ENCODE measurements at regions not wholly inside any gene's neighbourhood (a gene's known extent, or its start where the extent isn't known, plus 50 kb on each side); places are given as distances from the start of the nearest gene placed in this dataset.
"Not testable (repeated sequence)": the region's sequence is repeated elsewhere in the genome, so short reads cannot be mapped to it uniquely, and the experiment has no call there.

DNA sequence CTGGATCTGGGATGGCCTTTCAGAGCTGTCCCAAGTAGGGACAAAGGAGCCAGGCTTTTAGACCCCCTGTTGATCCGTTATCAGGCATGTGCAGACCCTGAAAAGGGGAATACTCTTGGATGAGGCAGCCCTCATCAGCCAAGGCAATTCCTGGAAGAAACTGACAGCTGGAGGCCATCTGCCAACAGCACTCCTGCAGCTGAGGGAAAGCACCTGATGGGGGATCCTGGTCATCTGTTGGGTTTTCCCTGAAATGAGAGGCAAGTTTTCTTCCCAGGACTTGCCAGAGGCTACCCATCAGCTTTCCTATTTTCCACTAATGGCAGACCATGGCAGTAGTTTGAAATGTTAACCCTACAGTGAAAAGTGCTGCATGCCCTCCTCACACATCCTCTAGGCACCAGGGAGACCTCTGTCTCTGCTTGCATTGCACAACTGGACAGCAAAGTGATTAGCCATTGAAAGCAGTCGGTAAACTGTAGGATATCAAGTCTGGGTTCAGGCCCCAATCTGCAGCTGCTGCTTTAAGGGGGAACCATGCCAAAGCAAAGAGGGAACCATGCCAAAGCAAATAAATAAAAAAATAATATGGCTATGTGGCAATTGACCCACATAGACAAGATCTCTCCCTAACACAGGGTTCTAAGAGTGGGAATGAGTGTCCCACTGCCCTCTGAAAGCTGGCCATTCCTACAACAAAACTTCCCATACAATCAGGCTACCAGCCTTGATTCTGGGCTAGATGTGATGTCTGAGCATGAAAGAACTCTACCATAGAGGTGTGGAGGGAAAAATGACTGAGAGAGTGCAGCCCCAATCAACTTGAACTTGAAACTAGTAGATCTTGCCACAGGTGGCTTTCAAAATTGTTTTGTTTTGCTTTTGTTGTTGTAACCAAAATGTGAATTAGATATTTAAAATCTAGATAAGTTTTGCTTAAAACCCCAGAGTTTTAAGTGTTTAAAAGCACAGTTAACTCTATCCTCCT lies 232.0 kb upstream of the STT3B start:
- no peak for DNase-seq

DNA sequence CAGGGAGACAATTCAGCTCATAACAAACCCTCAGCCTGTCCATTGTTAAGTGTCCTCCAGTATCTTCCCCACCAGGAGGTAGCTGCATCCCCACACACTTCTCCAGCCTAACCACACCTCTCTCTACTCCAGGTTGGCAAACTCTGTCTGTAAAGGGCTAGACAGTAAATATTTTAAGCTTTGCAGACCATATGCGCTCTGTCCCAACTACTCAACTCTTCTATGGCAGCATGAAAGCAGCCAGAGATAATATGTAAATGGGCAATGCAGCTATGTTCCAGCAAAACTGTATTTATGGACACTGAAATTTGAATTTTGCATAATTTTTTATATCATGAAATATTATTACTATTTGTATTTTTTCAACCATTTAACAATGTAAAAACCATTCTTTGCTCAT lies 230.4 kb upstream of the STT3B start:
- no peak for DNase-seq

DNA sequence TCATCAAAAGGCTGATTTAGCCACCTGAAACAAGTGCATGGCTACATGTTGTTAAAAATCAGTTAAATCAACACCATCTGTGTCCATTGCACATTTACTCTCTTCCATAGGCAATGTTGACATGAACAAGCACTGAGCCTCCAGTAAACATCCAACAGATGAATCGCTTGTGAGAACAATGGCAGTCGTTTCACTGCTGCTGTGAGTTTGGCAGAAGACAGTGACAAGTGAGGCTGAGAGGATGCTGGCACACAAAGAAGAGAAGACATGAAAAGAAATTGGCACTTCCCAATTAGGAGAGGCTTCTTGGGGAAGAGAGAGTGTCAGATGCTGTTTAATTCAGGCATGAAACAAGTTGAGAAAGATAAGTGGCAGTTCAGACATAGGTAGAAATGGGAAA lies 227.4 kb upstream of the STT3B start:
- DNase-seq, result no peak

DNA sequence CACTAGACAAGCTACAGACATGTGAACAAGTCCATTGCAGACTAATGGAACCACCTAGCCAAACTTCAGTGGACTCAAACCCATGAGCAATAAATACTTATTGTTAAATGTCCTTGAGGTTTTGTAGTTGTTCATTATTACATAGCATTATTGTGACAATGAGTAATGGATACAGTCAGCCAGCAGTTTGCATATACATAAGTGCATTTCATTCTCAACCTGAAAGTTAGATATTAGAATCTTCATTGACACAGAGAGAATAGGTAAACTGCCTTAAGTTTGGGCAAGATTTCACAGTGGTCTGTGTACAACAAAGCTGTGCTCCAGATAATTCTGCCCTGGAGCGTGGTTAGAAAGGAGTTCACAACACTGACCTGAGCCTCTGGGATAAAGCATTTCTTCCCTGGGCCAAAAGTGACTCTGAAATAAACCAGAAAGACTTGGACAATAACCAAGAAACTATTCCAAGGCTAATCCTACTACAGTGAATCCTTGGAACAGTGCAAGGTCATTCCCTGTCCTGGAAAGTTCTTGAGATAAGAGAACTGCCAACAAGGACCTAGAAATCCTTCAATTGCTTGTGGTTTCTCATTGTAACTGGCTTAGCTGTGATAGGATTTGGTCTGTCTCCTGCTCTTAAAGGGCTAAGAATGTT lies 225.5 kb upstream of the STT3B start:
- no peak for DNase-seq

DNA sequence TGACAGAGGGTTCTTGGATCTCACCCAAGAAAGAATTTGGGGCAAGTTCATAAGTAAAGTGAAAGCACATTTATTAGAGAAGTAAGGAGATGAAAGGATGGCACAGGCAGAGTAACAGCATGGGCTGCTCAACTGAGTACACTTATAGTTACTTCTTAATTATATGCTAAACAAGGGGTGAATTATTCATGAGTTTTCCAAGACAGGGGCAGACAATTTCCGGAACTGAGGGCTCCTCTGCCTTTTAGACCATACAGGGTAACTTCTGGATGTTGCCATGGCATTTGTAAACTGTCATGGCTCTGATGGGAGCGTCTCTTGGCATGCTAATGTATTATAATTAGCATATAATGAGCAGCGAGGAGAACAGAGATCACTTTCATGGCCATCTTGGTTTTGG lies 221.2 kb upstream of the STT3B start:
- no peak for DNase-seq

DNA sequence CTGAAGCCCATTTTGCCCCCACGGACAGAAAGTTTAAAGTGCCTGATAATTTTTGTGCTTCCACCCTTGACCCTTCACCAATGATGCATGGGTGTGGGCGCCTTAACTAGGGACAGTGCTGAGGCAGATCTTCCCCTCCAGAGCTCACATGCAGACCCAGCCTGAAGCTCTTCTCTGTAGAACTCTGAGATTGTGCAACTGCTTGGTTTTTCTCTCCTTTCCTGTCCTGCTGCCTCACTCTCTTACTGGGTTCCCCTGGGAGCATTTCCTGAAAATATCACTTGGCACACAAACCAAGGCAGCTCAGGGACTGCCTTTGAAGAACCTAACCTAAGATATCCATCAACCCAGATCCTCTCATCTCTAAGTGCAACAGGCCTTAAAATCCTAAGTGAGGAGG lies 220.3 kb upstream of the STT3B start:
- DNase-seq, result no peak

DNA sequence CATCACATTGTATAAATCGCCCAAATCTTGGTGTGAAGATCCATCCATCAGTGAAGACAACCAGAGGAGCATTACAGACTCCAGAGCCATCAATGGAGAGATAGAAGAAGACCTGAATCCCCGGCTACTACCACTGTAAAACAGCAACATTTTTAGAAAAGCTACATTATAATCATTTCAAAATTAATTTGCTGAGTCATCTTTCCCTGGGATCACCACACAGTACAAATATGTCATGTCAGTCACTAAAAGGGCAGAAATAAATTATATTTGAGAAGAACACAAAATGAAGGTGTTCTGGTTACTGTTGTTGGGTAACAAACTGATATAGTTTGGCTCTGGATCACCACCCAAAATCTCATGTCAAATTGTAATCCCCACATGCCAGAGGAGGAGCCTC lies 218.5 kb upstream of the STT3B start:
- no peak for DNase-seq

DNA sequence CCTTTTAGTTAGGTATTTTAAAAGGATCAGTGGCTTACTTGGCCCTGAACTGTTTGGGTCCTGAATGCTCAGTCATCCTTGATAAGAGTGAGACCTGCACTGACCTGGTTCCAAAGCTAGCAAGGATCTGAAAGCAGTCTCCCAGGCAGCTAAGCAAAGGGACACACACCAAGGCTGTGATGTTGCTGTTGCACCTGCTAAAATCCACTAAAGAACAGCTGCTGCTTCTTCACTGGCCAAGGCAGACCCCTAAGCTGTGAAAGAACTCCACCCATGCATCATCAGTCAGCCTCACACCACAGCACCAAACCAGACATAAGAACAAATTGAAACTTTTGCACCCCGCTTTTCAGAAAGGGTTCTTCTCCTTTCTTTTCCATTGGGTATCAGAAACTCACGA lies 213.4 kb upstream of the STT3B start:
- no peak for DNase-seq

DNA sequence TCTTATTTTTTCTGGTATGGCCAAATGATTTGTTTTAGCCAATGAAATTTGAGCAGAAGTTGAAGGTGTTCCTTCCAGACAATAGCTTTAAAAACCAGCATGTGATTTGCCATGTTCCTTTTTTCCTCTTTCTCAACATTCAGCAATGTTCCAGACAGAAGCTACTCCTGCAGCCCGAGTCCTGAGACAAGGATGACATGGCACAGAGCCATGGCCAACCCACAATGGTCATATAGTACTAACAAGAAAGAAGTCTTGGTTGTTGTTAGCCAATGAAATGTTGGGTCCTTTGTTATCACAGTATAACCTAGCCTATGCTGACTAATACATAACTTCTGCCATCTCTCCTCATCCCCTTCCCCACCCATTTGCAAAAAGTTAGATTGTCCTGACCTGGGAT lies 211.1 kb upstream of the STT3B start:
- DNase-seq, result no peak

DNA sequence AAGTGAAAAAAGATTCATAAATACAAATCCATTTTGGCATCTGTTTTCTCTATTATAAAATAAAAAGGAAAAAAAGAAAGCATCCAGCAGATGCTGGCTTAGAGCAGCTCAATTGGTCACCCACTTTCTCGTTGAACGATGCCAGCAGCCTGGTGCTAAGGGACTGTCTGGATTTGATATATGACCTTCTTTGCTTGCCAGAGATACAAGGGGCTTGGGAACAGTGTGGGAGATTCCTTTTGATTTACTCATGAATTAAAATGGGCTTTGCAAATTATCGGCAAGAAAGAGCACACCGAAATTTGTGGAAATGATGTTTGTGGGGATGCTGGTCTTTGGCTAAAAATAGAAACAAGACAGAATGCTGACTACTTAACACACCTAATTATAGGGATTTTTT lies 210.3 kb upstream of the STT3B start:
- no peak for DNase-seq

DNA sequence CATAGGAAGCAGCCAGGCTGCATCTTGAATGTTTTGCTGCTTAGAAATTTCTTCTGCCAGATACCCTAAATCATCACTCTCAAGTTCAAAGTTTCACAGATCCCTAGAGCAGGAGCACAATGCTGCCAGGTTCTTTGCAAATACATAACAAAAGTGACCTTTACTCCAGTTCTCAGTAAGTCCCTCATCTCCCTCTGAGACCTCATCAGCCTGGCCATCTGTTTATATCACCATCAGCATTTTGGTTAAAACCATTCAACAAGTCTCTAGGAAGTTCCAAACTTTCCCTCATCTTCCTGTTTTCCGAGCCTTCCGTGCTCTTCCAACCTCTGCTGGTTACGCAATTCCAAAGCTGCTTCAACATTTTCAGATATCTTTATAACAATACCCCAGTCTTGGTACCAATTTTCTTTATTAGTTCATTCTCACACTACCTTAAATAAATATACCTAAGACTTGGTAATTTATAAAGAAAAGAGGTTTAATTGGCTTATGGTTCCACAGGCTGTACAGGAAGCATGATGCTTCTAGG lies 204.8 kb upstream of the STT3B start:
- not testable (repeated sequence) for DNase-seq

DNA sequence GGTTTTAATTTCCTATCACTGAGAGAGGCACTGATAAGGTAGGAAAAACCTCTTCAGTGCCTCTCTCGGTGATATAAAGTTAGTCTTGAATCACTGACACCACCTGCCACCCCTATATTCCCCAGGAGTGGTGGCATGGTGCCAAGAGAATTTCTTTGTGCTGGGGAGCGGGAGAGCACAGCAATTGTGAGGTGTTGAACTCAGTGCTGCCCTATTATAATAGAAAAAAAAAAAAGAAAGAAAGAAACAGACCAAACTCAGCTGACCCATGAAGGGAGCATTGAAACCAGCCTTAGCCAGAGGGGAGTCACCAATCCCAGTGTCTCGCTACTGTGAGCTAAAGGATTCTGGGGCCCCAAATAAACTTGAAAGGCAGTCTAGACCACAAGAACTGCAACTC lies 201.4 kb upstream of the STT3B start:
- no peak for DNase-seq

DNA sequence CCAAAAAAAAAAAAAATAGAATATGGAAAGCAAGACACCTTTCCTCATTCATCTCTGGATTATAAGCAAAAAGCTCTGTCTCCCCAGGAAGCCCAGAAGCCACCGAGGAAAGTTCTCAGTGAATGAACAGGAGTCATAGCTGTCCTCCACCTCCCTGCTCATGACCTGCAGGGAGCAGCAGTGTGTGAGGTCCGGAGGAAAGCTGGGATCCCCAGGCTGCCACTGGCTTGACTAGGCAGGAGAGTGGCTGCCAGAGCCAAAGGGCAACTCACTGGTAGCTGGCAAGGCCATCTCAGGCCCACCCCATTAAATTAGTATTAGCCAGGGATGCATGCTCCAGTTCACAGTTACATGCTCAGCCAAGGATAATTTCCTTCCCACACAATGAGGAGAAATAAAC lies 191.6 kb upstream of the STT3B start:
- DNase-seq, result no peak

DNA sequence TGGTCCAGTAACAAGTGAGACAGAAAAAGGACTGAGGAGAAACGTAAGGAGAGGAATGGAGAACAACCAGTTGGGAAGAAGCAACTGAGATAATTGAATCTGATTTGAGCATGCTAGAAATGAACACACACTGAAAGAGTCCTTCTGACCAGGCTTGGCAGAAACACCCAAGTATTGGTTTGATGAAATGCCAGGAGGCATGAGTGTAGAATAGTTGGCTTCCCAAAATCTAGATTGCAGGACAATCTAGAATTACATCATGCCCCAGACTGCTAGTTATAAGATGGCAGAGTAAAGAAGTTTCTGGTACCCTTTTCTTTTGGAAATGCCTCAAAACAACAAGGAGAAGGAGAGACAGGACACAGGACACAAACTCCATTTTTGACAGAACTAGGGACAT lies 189.7 kb upstream of the STT3B start:
- no peak for DNase-seq

DNA sequence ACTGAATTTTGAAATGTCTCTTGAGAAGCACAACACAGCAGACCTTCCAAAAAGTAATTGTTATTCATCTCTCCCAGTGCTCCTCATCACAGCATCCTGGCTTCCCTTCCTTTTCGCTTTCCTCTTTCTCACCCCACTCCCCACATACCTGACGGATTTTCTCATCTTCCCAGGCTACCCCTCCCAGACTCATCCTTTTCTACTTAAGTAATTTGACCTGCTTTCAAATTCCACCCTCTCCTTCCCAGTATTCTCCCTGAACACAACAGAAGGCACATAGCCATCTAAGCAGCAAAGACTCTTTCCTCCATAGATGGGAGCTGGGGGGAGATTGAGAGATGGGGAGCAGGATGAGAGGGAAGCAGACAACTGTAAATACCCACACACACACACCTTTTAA lies 187.1 kb upstream of the STT3B start:
- no peak for DNase-seq

DNA sequence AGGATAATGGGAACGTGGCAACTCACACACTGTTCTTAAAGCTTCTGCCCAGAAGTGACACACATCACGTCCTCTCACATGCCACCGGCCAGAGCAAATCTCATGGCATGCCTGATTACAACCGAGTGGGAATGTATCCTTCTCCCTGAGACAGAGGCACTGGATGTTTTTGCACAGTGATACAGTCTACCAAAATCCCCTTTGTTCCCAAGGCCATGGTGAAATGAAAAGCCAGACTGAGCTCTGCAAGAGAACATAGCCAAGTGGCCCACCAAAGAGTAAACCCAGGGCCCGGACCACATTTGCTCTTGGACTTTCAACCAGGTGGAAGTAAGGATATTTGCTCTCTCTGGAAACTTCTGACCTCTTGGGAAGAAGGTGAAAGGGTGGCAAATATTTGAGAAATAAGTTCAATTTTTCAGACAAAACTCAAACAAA lies 186.2 kb upstream of the STT3B start:
- no peak for DNase-seq

DNA sequence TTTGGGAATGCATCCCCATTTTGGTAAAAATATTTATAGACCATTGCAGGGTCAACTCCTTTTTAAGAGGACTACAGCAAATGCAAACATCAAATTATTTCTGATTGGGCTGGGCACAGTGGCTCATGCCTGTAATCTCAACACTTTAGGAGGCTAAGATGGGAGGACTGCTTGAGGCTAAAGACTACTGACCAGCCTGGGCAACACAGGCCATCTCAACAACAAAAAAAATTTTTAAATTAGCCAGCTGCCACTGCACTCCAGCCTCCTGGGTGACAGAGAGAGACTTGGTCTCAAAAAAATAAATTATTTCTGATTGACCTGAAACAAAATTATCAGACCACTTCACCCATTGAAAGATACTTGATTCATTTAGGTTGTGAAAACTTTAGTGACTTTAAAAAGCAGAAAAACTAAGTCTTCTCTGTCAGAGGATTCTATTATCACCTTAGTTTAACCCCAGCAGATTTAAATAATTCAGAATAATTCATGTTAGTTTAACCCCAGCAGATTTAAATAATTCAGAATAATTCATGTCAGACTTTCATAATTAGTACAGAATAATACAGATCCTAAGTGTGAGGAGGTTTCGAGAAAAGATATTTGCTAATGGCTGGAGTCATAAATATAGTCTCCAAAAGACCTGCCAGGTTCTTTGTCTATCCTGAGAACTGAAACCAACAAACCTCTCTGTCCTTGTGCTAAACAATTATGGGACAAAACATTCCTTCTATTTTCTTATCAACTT lies 183.6 kb upstream of the STT3B start:
- no peak for DNase-seq

DNA sequence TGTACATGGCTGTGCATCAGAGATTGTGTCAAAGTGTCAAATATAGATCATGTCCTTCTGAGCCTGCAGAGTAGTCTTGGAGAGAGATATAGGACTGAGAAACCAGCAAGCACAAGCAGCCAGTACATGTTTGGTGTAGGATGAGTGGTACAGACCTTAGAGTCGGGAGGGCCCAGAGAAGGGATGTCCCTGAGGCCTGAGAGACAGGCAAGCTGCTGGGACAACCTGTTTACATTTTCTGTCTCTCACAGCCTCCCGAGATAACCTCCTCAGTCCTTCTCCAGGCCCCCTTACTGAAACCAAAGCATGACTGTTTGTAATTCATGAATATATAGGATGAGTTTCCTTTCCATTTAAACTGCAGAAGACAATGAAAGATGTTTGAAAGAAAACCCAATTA lies 182.4 kb upstream of the STT3B start:
- DNase-seq, result no peak

DNA sequence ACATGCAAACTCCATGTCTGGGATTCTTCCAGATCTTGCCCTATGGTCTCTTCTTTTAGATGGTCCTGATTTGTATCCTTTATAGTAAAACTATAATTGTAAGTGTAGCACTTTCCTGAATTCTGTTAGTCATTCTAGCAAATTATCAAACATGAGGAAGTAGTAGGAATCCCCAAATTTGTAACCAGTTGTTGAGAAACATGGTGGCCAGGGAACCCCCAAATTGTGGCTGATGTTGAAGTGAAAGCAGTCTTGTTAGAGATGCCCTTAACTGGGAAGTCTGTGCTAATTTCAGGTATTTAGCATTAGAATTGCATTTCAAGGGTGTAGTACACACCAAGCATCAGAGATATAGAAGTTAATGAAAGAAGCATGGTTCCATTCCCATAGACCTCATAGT lies 180.4 kb upstream of the STT3B start:
- no peak for DNase-seq

DNA sequence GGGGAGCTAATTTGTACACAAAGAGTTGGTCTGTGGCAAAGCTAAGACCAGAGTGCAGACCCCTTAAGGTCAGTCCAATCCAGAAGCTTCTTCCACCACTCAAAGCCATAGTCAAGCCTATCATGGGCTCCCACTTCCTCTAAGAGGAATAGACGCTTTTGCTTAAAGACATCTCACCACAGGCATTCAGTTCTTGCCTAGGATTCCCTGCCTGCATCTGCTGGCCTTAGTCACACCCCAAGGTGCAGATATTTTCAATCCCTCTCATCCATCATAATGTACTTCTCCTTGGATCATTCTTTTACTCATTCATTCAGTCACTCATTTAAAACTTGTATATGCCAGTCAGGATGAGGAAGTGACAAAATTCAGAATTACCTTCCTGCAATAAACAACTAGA lies 179.6 kb upstream of the STT3B start:
- no peak for DNase-seq

DNA sequence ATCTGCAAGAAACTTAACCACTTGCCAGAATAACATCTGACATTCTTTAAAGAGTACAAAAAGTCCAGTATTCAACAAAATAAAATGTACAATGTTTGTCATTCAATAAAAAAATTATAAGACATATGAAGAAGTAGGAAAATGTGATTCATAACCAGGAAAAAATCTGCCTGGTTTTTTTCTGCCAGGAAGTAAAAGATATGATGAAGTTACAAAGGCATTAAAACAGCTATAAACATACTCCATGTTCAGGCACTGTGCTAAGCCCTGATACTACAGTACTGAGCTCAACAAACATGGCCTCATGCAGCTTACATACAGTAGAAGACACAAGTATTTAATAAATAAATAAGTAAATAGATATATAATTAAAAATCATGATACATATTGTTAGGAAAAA lies 178.4 kb upstream of the STT3B start:
- DNase-seq, result no peak

DNA sequence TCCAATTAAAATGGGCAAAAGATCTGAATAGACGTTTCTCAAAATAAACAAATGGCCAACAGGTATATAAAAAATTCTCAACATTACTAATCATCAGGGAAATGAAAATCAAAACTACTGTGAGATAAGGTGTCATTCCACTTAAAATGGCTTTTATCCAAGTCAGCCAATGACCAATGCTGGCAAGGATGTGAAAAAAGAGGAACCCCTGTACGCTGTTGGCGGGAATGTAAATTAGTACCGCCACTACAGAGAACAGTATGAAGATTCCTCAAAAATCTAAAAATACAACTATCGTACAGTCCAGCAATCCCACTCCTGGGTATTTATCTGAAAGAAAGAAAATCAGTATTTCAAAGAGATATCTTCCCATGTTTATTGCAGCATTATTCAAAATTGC lies 176.9 kb upstream of the STT3B start:
- no peak for DNase-seq

DNA sequence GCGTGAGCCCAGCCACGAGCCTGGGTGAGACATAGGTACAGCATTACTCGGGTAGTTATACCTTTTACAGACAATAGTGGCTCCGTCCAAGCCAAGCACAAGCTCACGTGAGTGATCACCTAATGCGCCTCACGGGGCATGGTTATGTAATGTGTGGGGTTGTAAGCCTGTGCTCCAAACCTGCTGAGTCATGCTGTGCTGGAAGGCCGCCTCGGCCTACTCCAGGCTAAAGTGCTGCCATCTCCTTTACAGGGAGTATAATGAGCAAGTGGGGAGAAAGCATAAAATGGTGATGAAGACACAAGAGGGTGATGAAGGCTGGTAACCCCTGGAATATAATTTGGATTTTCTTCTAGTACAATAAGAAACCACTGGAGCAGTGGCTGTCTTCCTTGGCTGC lies 175.8 kb upstream of the STT3B start:
- DNase-seq, result no peak

DNA sequence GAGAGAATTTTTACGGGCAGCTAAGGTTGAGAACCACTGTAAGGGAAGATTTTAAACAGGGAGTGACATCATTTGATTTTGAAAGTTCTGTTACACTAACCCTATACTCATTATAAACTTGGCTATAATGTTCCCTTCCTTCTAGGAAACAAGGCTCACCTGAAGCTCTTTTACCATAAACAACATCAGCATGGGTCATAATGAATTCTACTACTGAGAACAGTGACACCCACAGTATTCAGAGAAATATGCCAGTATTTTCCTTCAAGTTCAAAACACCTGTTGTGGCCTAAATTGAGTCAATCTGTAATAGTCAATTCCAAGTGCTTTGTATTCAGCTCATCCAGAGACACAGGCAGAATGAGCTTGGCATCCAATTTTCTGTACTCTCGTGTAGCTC lies 175.3 kb upstream of the STT3B start:
- no peak for DNase-seq

Measured in NK-92 treated with Interleukin-12 subunit alpha and Interleukin-12 subunit beta, amount 100 ng/mL, for 24 hours (cell line).